ENCODE measurements at regions not wholly inside any gene's neighbourhood (a gene's known extent, or its start where the extent isn't known, plus 50 kb on each side); places are given as distances from the start of the nearest gene placed in this dataset.

GRCh38 chr5:74409712-74410111 lies 230.8 kb downstream of the ENC1 start:
- H3K9me2 ChIP-seq (ENCODE audit: insufficient read depth): no peaks in the 10 kb centered on the region
- no peak overlapping the region for H3K27ac ChIP-seq (ENCODE audit: low read depth, low read length)
- no peak overlapping the region for H3K4me3 ChIP-seq (replicated peaks in 1 of 2; ENCODE audit: low read depth in 1 of 2, low read length in 2 of 2)
- H3K9ac ChIP-seq (ENCODE audit: low read length): no peak overlapping the region
- no peaks in the 10 kb centered on the region for H3K4me1 ChIP-seq (ENCODE audit: control insufficient read depth in 1 of 2, insufficient read depth in 2 of 2, low read length in 2 of 2)
- no peaks in the 10 kb centered on the region for H3K27me3 ChIP-seq (ENCODE audit: insufficient read depth, low read length)
- intact Hi-C loops (cut with micrococcal nuclease): no loop called here
- BruUV-seq (replicated peaks): no TSS peak
- no peaks in the 10 kb centered on the region for H4K20me1 ChIP-seq (ENCODE audit: insufficient read depth)
- no peak for DNase-seq (ENCODE audit: low read depth, low spot score)
- RAD21 ChIA-PET (ENCODE audit: low non-redundant PET in 1 of 2, low total read pairs in 2 of 2, uncharacterized antibody in 2 of 2, unreplicated experiment in 2 of 2): no interaction called here
- POLR2A ChIA-PET: no interaction called here
- no peak overlapping the region for H2AFZ ChIP-seq (ENCODE audit: low read depth, low read length, poor library complexity, severe bottlenecking)
- H3K4me2 ChIP-seq (ENCODE audit: low read length): no peak overlapping the region
- no peaks in the 10 kb centered on the region for H3K79me2 ChIP-seq (ENCODE audit: insufficient read depth, low read length)
- no peaks in the 10 kb centered on the region for H3K9me3 ChIP-seq (ENCODE audit: control insufficient read depth in 1 of 2, insufficient read depth in 1 of 2, low read depth in 1 of 2, low read length in 2 of 2)
- TF ChIP-seq REST (IDR thresholded peaks at IDR 0.05; ENCODE audit: low read depth) (no peak), SRF (IDR thresholded peaks at IDR 0.05; ENCODE audit: low read depth) (no peak), ZBTB33 (IDR thresholded peaks at IDR 0.05; ENCODE audit: extremely low read depth, insufficient replicate concordance, low read length) (no peak), TCF7L2 (IDR thresholded peaks at IDR 0.05; ENCODE audit: borderline replicate concordance, extremely low read depth, insufficient read depth, insufficient read length) (no peak), ELF1 (IDR thresholded peaks at IDR 0.05; ENCODE audit: borderline replicate concordance, low read depth) (no peak), EGR1 (IDR thresholded peaks at IDR 0.05; ENCODE audit: low read depth) (no peak), POLR2AphosphoS5 (IDR thresholded peaks at IDR 0.05; ENCODE audit: low read depth, low read length) (no peak), POLR2A (IDR thresholded peaks at IDR 0.05; ENCODE audit: borderline replicate concordance, extremely low read depth, insufficient read depth, insufficient read length) (no peak), RAD21 (IDR thresholded peaks at IDR 0.05; ENCODE audit: low read depth) (no peak), SP1 (IDR thresholded peaks at IDR 0.05; ENCODE audit: low read depth) (no peak), ATF3 (IDR thresholded peaks at IDR 0.05) (no peak), ZNF274 (IDR thresholded peaks at IDR 0.05; ENCODE audit: low read depth, low read length) (no peak), EZH2phosphoT487 (IDR thresholded peaks at IDR 0.05; ENCODE audit: borderline replicate concordance) (no peak), FOSL1 (IDR thresholded peaks at IDR 0.05; ENCODE audit: low read depth) (no peak), YY1 (IDR thresholded peaks at IDR 0.05; ENCODE audit: extremely low read depth, insufficient replicate concordance, low read depth, low read length) (no peak)
- CTCF ChIA-PET: no interaction called here
- no peaks in the 10 kb centered on the region for H3K36me3 ChIP-seq (ENCODE audit: control insufficient read depth in 1 of 2, insufficient read depth in 2 of 2, low read length in 2 of 2)
- no peak for ATAC-seq
